Peyer's patch (tissue), 4 donors: ENCODE measurements at regions not wholly inside any gene's neighbourhood (a gene's known extent, or its start where the extent isn't known, plus 50 kb on each side); places are given as distances from the start of the nearest gene placed in this dataset.
"Not testable (repeated sequence)": the region's sequence is repeated elsewhere in the genome, so short reads cannot be mapped to it uniquely, and the experiment has no call there.

Source experiments
- DNase-seq, 3 donors: peaks; one replicate each; pipeline ENCODE4 v3.0.0-alpha.2; 2017 to 2019
- H3K27ac ChIP-seq, 4 donors: fragments of 200-600 bp; sonication (generic); one replicate each; pipeline ENCODE4 v1.5.1; 2016 to 2019
- H3K27me3 ChIP-seq, 2 donors: fragments of 200-600 bp; sonication (generic); one replicate each; pipeline ENCODE4 v1.5.1; 2019
- H3K36me3 ChIP-seq, 3 donors: fragments of 200-600 bp; sonication (generic); one replicate each; pipeline ENCODE4 v1.5.1; 2016 to 2019
- H3K4me1 ChIP-seq, 4 donors: fragments of 200-600 bp; sonication (generic); one replicate each; pipeline ENCODE4 v1.5.1; 2016 to 2019
- H3K4me3 ChIP-seq, 4 donors: fragments of 200-600 bp; sonication (generic); 1 replicate in 3 of 4; 2 replicates in 1 of 4; pipeline ENCODE4 v1.5.1; 2016 to 2019; ENCODE audit warnings: mild to moderate bottlenecking in 1 of 4
- H3K9me3 ChIP-seq, 4 donors: fragments of 200-600 bp; sonication (generic); one replicate each; pipeline ENCODE4 v1.5.1; 2016 to 2019; ENCODE audit warnings: mild to moderate bottlenecking in 1 of 4
- CTCF ChIP-seq, 6 experiments: fragments of 450-650 bp in 4 of 6; fragments of 200-600 bp in 2 of 6; sonication (generic) in 1 of 6; IDR thresholded peaks; one replicate each; pipeline ENCODE4 v1.5.1; 2017 to 2019; ENCODE audit warnings: antibody characterized with exemption in 6 of 6, mild to moderate bottlenecking in 3 of 6, moderate library complexity in 1 of 6
- POLR2A ChIP-seq, 2 donors: fragments of 450-650 bp; IDR thresholded peaks; one replicate each; pipeline ENCODE4 v1.5.1; 2017; ENCODE audit warnings: antibody characterized with exemption in 2 of 2, mild to moderate bottlenecking in 2 of 2, moderate library complexity in 2 of 2

DNA sequence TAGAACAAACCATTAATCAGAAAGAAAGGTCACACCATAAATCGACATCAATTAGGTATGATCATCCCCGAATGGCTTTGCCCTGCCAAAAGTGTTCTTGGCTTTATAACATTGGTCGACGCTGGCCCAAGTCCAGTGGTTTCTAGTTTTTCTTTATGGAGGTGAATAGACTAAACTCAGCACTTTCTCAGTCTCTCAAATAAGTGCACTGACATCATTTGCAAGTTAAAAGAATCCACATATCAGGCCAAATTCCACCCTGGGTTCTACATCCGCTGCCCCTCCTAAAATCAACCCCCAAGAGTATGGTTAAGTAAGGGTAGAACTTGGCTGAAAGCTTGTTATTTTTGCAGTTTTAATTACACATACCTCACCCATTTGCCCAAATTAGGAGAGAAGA lies 314.3 kb downstream of the C12orf75 start:
- no peak overlapping the region for H3K27ac ChIP-seq
- no peaks in the 10 kb centered on the region for H3K27me3 ChIP-seq

GRCh38 chr12:105654606-105655005 lies 324.1 kb downstream of the C12orf75 start:
- no peaks in the 10 kb centered on the region for H3K36me3 ChIP-seq
- no peaks in the 10 kb centered on the region for H3K9me3 ChIP-seq
- H3K4me3 ChIP-seq: no peak overlapping the region
- no peaks in the 10 kb centered on the region for H3K4me1 ChIP-seq
- H3K27ac ChIP-seq: no peak overlapping the region
- DNase-seq: no peak
- TF ChIP-seq POLR2A (IDR thresholded peaks at IDR 0.05): no peak
- TF ChIP-seq CTCF (IDR thresholded peaks at IDR 0.05): no peak
- no peaks in the 10 kb centered on the region for H3K27me3 ChIP-seq

More for the DNA sequence above, 314.3 kb downstream of the C12orf75 start:
- Histone ChIP-seq H3K36me3 (no peaks in the 10 kb centered on the region), H3K9me3 (no peaks in the 10 kb centered on the region), H3K4me3 (no peak overlapping the region), H3K4me1 (no peaks in the 10 kb centered on the region)
- DNase-seq: no peak
- no peak for TF ChIP-seq CTCF (IDR thresholded peaks at IDR 0.05)
- TF ChIP-seq POLR2A (IDR thresholded peaks at IDR 0.05): no peak

DNA sequence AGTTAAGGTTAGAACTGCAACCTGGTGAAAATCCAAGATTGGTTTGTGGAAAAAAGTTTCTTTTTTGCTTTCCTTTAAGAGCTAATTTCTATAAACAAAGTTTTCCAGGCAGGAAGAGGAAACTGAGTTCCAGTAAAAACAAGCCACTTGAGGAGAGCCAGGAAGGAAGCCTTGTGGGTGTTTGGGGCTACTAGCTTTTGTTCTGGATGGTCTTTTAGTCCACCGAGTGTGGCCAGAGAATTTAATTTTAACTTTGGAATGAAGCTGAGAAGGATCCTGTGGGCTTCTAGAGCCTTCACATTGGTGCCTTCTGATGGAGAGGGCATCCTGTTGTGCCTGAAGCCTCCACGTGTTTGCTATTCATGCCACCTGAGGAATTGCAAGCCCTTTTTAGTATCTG lies 327.9 kb downstream of the C12orf75 start:
- H3K27ac ChIP-seq: peak overlapping the region in 1 of 4 donors; percentile 35
- H3K9me3 ChIP-seq: no peaks in the 10 kb centered on the region
- no peaks in the 10 kb centered on the region for H3K4me1 ChIP-seq
- no peak for DNase-seq
- TF ChIP-seq CTCF (IDR thresholded peaks at IDR 0.05) (no peak), POLR2A (IDR thresholded peaks at IDR 0.05) (no peak)
- H3K4me3 ChIP-seq: no peak overlapping the region
- H3K36me3 ChIP-seq: no peaks in the 10 kb centered on the region
- H3K27me3 ChIP-seq: no peaks in the 10 kb centered on the region

GRCh38 chr12:105659355-105660075 lies 329.0 kb downstream of the C12orf75 start:
- DNase-seq: no peak
- H3K9me3 ChIP-seq: no peaks in the 10 kb centered on the region
- H3K4me1 ChIP-seq: no peaks in the 10 kb centered on the region
- no peak for TF ChIP-seq POLR2A (IDR thresholded peaks at IDR 0.05)
- TF ChIP-seq CTCF (IDR thresholded peaks at IDR 0.05): no peak
- no peaks in the 10 kb centered on the region for H3K36me3 ChIP-seq
- no peak overlapping the region for H3K4me3 ChIP-seq
- no peaks in the 10 kb centered on the region for H3K27me3 ChIP-seq
- H3K27ac ChIP-seq: peak overlapping the region in 2 of 4 donors; percentile 19 to 35

GRCh38 chr12:105664765-105665164 lies 334.3 kb downstream of the C12orf75 start:
- DNase-seq: not testable (repeated sequence)

GRCh38 chr12:105665366-105665765 lies 334.9 kb downstream of the C12orf75 start:
- no peaks in the 10 kb centered on the region for H3K9me3 ChIP-seq
- DNase-seq: no peak
- H3K4me1 ChIP-seq: no peaks in the 10 kb centered on the region
- no peak overlapping the region for H3K27ac ChIP-seq
- TF ChIP-seq CTCF (IDR thresholded peaks at IDR 0.05): no peak
- TF ChIP-seq POLR2A (IDR thresholded peaks at IDR 0.05): no peak
- no peaks in the 10 kb centered on the region for H3K36me3 ChIP-seq
- H3K4me3 ChIP-seq: no peak overlapping the region
- H3K27me3 ChIP-seq: no peaks in the 10 kb centered on the region

More at GRCh38 chr12:105664765-105665164, 334.3 kb downstream of the C12orf75 start:
- not testable (repeated sequence) for H3K4me1 ChIP-seq, H3K27me3 ChIP-seq, H3K36me3 ChIP-seq, H3K27ac ChIP-seq, H3K9me3 ChIP-seq, H3K4me3 ChIP-seq
